Type B pancreatic cell (in vitro differentiated cells): ENCODE measurements at regions not wholly inside any gene's neighbourhood (a gene's known extent, or its start where the extent isn't known, plus 50 kb on each side); places are given as distances from the start of the nearest gene placed in this dataset.
"Not testable (repeated sequence)": the region's sequence is repeated elsewhere in the genome, so short reads cannot be mapped to it uniquely, and the experiment has no call there.

Experiments
- DNase-seq: peaks from one replicate; pipeline ENCODE4 v3.0.0; 2021; ENCODE audit warnings: mixed read lengths; ENCODE audit not compliant: unreplicated experiment; ENCODE audit errors: extremely low spot score
- H3K27ac Mint-ChIP-seq: 2 replicates; pipeline ENCODE4 v1.8.0; 2021; ENCODE audit warnings: mild to moderate bottlenecking, mixed read lengths
- H3K27me3 Mint-ChIP-seq: 2 replicates; pipeline ENCODE4 v1.8.0; 2021; ENCODE audit warnings: mixed read lengths
- H3K36me3 Mint-ChIP-seq: 2 replicates; pipeline ENCODE4 v1.8.0; 2021; ENCODE audit warnings: mixed read lengths
- H3K4me1 Mint-ChIP-seq: one replicate; pipeline ENCODE4 v1.8.0; 2021; ENCODE audit warnings: mixed read lengths; ENCODE audit not compliant: unreplicated experiment
- H3K4me3 Mint-ChIP-seq: 2 replicates; pipeline ENCODE4 v1.8.0; 2021; ENCODE audit warnings: mild to moderate bottlenecking, mixed read lengths
- H3K9me3 Mint-ChIP-seq: 2 replicates; pipeline ENCODE4 v1.8.0; 2021; ENCODE audit warnings: mixed read lengths
- TF ChIP-seq, protein P1 (sequence below): fragments of 200-600 bp; sonication (generic); conservative IDR thresholded peaks from 2 replicates; pipeline ENCODE4 v1.5.0; 2021; ENCODE audit warnings: antibody characterized with exemption, mild to moderate bottlenecking

DNA sequence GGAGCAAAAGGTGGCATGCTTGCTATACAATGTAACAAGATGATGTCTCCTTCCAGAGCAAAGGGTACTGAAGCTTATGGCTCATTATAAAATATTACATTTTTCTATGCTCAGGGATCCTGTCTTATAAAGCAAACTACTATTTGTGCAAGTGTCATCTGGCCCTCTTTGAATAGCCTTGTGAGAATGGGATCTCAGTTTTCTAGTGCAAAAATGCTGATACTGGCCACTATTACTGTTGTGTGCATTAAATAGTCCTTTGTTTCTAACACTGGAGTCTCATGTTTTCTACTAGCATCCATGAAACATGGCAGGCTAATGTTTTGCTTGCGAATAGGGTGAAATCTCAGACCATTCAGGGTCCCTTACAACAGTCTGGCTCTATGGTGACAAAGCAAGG is 823.0 kb downstream of the REEP3 start:
- Mint-ChIP-seq H3K9me3 (no peaks in the 10 kb centered on the region), H3K4me3 (no peak overlapping the region), H3K27me3 (peaks cover 4% of the 10 kb centered on the region), H3K27ac (no peak overlapping the region), H3K36me3 (no peaks in the 10 kb centered on the region), H3K4me1 (no peaks in the 10 kb centered on the region)
- DNase-seq: no peak
- TF ChIP-seq, protein P1, sequence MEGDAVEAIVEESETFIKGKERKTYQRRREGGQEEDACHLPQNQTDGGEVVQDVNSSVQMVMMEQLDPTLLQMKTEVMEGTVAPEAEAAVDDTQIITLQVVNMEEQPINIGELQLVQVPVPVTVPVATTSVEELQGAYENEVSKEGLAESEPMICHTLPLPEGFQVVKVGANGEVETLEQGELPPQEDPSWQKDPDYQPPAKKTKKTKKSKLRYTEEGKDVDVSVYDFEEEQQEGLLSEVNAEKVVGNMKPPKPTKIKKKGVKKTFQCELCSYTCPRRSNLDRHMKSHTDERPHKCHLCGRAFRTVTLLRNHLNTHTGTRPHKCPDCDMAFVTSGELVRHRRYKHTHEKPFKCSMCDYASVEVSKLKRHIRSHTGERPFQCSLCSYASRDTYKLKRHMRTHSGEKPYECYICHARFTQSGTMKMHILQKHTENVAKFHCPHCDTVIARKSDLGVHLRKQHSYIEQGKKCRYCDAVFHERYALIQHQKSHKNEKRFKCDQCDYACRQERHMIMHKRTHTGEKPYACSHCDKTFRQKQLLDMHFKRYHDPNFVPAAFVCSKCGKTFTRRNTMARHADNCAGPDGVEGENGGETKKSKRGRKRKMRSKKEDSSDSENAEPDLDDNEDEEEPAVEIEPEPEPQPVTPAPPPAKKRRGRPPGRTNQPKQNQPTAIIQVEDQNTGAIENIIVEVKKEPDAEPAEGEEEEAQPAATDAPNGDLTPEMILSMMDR: no peak

DNA sequence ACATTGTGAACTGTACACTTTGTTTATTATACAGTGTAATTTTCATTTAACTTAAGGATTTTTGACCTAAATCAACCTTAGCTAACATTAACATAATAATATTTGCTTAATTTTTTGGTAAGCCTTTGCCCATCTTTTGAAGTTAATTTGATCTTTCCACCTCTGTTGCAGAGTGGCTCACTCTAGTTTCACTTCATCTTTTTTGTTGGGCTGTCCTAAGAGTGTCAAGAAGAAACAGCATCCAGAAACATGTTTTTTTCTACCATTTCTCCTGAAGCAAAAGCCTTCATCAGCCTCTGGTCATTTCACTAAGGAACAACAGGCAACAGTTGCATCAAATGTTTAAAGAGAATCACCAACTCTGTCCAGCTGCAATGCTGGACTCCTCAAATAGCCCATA is 824.7 kb downstream of the REEP3 start:
- H3K9me3 Mint-ChIP-seq: no peaks in the 10 kb centered on the region
- no peak for DNase-seq
- no peaks in the 10 kb centered on the region for H3K36me3 Mint-ChIP-seq
- no peaks in the 10 kb centered on the region for H3K4me1 Mint-ChIP-seq
- H3K27ac Mint-ChIP-seq: no peak overlapping the region
- no peak overlapping the region for H3K4me3 Mint-ChIP-seq
- peaks cover 4% of the 10 kb centered on the region for H3K27me3 Mint-ChIP-seq
- TF ChIP-seq, protein P1: no peak

DNA sequence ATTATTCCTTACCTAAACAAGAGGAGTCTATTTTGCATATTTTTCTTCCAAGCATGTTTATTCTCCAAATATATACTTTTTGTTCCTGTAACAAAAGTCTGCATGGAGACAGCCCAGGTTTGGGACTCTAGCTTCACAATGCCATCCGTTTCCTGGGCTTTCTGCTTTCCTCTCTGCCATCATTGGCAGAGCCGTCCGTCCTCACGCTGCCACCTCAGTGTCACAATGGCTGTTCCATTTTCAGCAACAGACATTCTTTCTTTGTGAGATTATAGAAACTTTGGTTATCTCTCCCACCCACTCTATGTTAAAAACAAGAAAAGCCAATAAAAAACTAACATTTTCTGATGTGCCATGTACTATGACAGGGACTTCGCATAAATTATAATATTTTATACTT is 825.2 kb downstream of the REEP3 start:
- no peak for DNase-seq
- Mint-ChIP-seq H3K9me3 (no peaks in the 10 kb centered on the region), H3K4me1 (no peaks in the 10 kb centered on the region), H3K27ac (no peak overlapping the region), H3K36me3 (no peaks in the 10 kb centered on the region), H3K27me3 (peaks cover 4% of the 10 kb centered on the region), H3K4me3 (no peak overlapping the region)
- TF ChIP-seq, protein P1: no peak

DNA sequence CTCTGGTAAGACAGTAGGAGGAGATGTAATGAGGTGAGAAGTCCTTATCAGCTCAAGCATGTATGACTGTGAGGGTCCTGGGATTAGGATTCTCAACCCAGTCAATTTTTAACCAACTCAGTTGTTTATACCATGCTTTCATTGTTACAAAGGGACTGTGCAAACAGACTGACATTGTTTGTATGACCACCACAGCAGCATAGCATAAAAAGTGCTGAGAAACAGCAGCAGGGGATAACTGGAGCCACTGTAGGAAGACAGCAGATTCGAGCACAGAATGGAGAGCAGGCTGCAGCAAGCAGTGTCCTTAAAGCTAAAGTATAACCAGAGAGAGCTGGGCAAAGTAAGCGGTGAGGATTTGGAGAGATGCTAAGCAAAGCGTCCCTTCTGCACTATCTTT is 829.5 kb downstream of the REEP3 start:
- no peak overlapping the region for H3K4me3 Mint-ChIP-seq
- H3K27ac Mint-ChIP-seq: no peak overlapping the region
- H3K36me3 Mint-ChIP-seq: no peaks in the 10 kb centered on the region
- H3K9me3 Mint-ChIP-seq: no peaks in the 10 kb centered on the region
- peaks cover 7% of the 10 kb centered on the region for H3K27me3 Mint-ChIP-seq
- no peaks in the 10 kb centered on the region for H3K4me1 Mint-ChIP-seq
- DNase-seq: no peak
- TF ChIP-seq, protein P1: no peak

DNA sequence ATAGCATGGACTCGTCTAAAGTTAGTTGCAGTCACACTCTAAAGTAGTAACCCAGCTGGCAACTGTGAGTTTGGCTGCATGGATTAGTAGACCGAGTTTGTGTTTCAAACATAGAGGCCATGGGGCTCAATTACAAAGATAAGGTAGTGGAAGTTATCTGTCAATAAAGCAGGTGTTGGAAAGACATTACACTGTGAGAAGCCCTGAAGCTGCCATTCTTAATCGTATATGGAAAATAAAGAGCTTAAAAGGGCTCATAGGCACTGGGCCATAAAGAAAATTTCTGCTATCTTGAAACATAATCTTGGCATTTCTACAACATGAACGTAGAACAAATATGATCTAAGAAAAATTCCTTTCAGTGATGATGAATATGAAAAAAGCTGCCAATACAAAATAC is 837.7 kb downstream of the REEP3 start:
- H3K27me3 Mint-ChIP-seq: no peaks in the 10 kb centered on the region
- DNase-seq: no peak
- no peak overlapping the region for H3K27ac Mint-ChIP-seq
- H3K4me1 Mint-ChIP-seq: no peaks in the 10 kb centered on the region
- peaks cover 3% of the 10 kb centered on the region for H3K9me3 Mint-ChIP-seq
- TF ChIP-seq, protein P1: no peak
- H3K36me3 Mint-ChIP-seq: no peaks in the 10 kb centered on the region
- no peak overlapping the region for H3K4me3 Mint-ChIP-seq

DNA sequence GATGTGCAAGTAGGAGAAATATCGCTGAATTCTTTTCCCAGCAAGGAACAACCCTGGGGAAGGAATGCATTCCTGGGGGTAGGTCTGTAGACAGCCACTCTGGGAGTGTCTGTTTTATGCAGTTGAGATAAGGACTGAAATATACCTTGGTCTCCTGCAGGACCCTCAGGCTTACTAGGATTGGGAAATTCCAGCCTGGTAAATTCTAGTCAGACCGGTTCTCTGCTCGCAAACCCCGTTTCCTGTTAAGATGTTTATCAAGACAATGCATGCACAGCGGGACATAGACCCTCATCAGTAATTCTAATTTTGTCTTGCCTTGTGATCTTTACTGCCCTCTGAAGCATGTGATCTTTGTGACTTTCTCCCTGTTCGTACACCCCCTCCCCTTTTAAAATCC is 839.0 kb downstream of the REEP3 start:
- DNase-seq, H3K36me3 Mint-ChIP-seq, H3K4me3 Mint-ChIP-seq: not testable (repeated sequence)

More for the DNA sequence above, 839.0 kb downstream of the REEP3 start:
- not testable (repeated sequence) for H3K27me3 Mint-ChIP-seq, H3K27ac Mint-ChIP-seq, H3K4me1 Mint-ChIP-seq, H3K9me3 Mint-ChIP-seq
